ENCODE measurements at regions not wholly inside any gene's neighbourhood (a gene's known extent, or its start where the extent isn't known, plus 50 kb on each side); places are given as distances from the start of the nearest gene placed in this dataset.

DNA sequence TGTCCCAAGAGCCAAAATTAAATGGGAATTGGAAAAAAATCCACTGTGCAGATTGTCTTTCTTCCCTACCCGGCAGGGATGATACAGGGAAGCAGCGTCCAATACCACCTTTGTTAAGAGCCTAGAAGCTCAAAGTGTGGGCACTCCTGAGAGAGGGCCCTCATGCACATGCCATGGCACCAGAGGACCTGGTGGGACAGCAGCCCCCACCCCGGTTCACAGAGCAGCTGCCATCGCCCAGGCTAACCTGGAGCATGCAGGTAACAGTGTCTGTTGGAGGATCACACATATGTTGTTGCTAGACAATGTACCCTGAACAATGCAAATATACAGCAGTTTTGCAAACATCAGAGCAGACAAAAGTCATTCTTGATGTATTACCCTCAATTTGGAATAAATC lies 206.5 kb downstream of the TJP1 start:
- no peak overlapping the region for H2BK15ac ChIP-seq (ENCODE audit: low read depth, low read length)
- Mint-ChIP-seq H3K27me3 (ENCODE audit: low read depth) (peaks cover 19% of the 10 kb centered on the region), H3K27ac (no peak overlapping the region), H3K36me3 (ENCODE audit: insufficient read depth in 1 of 3, low read depth in 3 of 3) (peaks cover 0 to 3% (median 0%) of the 10 kb centered on the region in 3 experiments; a peak in 2 of 7 replicates), H3K4me1 (peaks cover 26 to 27% of the 10 kb centered on the region in 2 experiments), H3K9me3 (peaks cover 2 to 6% of the 10 kb centered on the region in 2 experiments; a peak in 3 of 5 replicates), H3K4me3 (no peak overlapping the region)
- no peak overlapping the region for H2AFZ ChIP-seq (ENCODE audit: low read length)
- no peak overlapping the region for H2BK12ac ChIP-seq (ENCODE audit: insufficient read length, low read depth, low read length)
- no peak overlapping the region for H2BK20ac ChIP-seq (ENCODE audit: low read depth, low read length, poor library complexity, severe bottlenecking)
- H3K14ac ChIP-seq (ENCODE audit: insufficient read depth, low read length): no peak overlapping the region; the same call in 1 of the 2 replicates
- no peaks in the 10 kb centered on the region for H3K79me1 ChIP-seq (ENCODE audit: insufficient read depth, low read depth, low read length, poor library complexity, severe bottlenecking)
- no peak overlapping the region for H3K27ac ChIP-seq (ENCODE audit: insufficient read length, low read depth, low read length)
- DNase-seq: no peak
- H3K56ac ChIP-seq (ENCODE audit: insufficient read length, low read depth, low read length): no peak overlapping the region
- H4K8ac ChIP-seq (replicated peaks; ENCODE audit: insufficient read length, low read depth, low read length): no peak overlapping the region
- no peak overlapping the region for H2AK5ac ChIP-seq (ENCODE audit: insufficient read length, low read length)
- no peaks in the 10 kb centered on the region for H3K27me3 ChIP-seq (ENCODE audit: insufficient read depth, low read length)
- no peaks in the 10 kb centered on the region for H3K79me2 ChIP-seq (ENCODE audit: insufficient read depth, low read length)
- no peak overlapping the region for H3K4me2 ChIP-seq (ENCODE audit: insufficient read depth, insufficient read length, low read length)
- no CpG with 5 or more reads among the region's 4 CpGs for WGBS (ENCODE audit: extremely low coverage, insufficient read length, low lambda C conversion rate)
- no peaks in the 10 kb centered on the region for H3K23me2 ChIP-seq (ENCODE audit: insufficient read length, low read depth, low read length, poor library complexity, severe bottlenecking)
- TF ChIP-seq, protein P1, sequence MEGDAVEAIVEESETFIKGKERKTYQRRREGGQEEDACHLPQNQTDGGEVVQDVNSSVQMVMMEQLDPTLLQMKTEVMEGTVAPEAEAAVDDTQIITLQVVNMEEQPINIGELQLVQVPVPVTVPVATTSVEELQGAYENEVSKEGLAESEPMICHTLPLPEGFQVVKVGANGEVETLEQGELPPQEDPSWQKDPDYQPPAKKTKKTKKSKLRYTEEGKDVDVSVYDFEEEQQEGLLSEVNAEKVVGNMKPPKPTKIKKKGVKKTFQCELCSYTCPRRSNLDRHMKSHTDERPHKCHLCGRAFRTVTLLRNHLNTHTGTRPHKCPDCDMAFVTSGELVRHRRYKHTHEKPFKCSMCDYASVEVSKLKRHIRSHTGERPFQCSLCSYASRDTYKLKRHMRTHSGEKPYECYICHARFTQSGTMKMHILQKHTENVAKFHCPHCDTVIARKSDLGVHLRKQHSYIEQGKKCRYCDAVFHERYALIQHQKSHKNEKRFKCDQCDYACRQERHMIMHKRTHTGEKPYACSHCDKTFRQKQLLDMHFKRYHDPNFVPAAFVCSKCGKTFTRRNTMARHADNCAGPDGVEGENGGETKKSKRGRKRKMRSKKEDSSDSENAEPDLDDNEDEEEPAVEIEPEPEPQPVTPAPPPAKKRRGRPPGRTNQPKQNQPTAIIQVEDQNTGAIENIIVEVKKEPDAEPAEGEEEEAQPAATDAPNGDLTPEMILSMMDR (conservative IDR thresholded peaks at IDR 0.05): no peak
- peaks cover 17% of the 10 kb centered on the region; the same call in 1 of the 2 replicates for H3K4me1 ChIP-seq (ENCODE audit: insufficient read depth, low read length)
- H4K20me1 ChIP-seq (ENCODE audit: control insufficient read depth, insufficient read depth, insufficient read length): no peaks in the 10 kb centered on the region
- no peak overlapping the region for H2BK120ac ChIP-seq (ENCODE audit: low read depth, low read length, poor library complexity, severe bottlenecking)
- H4K91ac ChIP-seq (ENCODE audit: insufficient read length, low read depth, low read length): no peak overlapping the region
- H3K18ac ChIP-seq (ENCODE audit: insufficient read length, low read depth, low read length): no peak overlapping the region
- no peak overlapping the region for H4K5ac ChIP-seq (ENCODE audit: insufficient read length, low read depth, low read length)
- no peak overlapping the region for H3K4ac ChIP-seq (ENCODE audit: low read depth, low read length)
- no peak overlapping the region for H3K23ac ChIP-seq (ENCODE audit: insufficient read length, low read depth, low read length)
- no peak overlapping the region for H2BK5ac ChIP-seq (ENCODE audit: insufficient read length, low read length)
- H3T11ph ChIP-seq (ENCODE audit: low read length): no peak overlapping the region
- H3K9ac ChIP-seq (ENCODE audit: extremely low read depth, insufficient read length, low read length): no peak overlapping the region
- H3K9me3 ChIP-seq (ENCODE audit: control insufficient read depth, low read depth, low read length): no peaks in the 10 kb centered on the region

Measured in H9 (cell line).